GM18505 (cell line): ENCODE measurements at regions not wholly inside any gene's neighbourhood (a gene's known extent, or its start where the extent isn't known, plus 50 kb on each side); places are given as distances from the start of the nearest gene placed in this dataset.

ENCODE experiments used
- ATAC-seq: cut with Tn5 transposase; IDR thresholded peaks from one replicate; pipeline ENCODE4 v1.9.1; 2021; ENCODE audit not compliant: unreplicated experiment
- POLR2A ChIP-seq: IDR thresholded peaks from 4 replicates; pipeline ENCODE4 v1.6.1; 2011; ENCODE audit warnings: borderline replicate concordance; ENCODE audit not compliant: insufficient read depth, insufficient read length; ENCODE audit errors: extremely low read depth

DNA sequence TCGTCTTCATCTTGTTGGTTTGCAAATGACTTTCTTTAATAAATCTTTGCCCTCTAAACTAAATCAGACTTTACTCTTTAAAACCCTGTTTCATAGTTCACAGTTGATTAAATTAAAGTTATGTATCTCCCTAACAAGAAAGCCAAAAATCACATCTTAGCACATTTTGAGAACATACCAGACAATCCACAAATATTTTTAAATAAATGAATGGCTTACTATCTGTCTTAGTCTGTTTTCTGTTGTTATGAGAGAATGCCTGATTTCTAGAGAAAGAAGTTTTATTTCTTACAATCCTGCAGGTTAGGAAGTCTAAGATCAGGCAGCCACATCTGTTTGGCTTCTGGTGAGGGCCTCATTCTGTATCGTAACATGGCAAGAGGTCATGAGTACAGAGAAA is 1090.2 kb upstream of the PIK3C3 start:
- no peak for ATAC-seq
- no peak for TF ChIP-seq POLR2A

DNA sequence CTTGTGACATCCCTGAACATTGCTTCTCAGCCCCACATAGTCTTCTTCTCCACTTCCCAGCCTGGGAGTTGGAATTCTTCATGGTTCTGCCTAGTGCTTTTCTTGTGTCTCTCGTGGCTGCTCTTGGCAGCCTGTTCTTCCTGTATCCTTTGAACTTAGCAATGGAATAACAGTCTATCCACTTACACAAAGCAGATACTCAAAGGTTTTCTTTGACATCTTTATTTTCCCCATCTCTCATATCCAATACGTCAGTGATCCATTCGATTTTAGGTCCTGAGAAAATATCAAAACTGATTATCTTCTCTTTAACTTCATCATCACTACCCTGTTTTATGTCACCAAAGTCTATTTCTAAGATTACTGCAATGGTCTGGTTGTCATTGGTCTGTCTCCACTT is 1091.2 kb upstream of the PIK3C3 start:
- no peak for TF ChIP-seq POLR2A
- ATAC-seq = no peak

DNA sequence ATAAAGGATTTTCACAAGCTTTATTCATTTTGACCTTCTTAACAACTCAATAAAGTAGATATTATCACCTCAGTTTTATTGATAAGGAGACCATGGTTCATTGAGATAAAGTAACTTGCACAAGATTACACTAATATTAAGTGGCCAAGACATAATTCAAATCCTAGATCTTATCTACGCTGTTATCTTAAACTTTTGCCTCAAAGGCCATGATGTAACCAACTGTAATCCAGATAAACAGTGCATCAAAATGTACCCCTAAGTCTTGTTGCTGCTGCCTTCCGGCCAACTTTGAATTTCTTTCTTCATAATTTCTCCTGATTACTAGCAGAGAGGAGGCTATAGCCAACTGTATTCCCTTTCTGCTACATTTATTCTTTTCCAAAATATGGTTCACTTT is 1094.8 kb upstream of the PIK3C3 start:
- ATAC-seq = no peak
- TF ChIP-seq POLR2A = no peak

DNA sequence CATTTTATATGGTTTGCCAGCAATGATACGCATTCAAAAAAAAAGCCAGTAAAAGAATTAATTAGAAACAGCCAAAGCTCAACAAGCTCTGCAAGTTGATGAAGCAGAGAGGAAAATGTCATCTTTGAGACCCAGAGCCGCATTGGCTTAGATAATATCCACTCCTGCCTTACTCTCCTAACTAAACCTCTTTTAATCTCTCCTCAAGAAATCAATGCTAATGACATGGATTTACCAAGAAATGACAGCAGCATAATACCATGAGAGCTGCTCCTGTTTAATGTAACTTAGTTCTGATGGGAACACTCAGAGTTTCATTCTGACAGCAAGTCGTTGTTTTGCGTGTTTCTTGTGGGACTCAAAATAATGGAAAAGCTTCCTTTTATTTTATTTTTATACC is 1099.4 kb upstream of the PIK3C3 start:
- no peak for TF ChIP-seq POLR2A
- ATAC-seq = no peak

DNA sequence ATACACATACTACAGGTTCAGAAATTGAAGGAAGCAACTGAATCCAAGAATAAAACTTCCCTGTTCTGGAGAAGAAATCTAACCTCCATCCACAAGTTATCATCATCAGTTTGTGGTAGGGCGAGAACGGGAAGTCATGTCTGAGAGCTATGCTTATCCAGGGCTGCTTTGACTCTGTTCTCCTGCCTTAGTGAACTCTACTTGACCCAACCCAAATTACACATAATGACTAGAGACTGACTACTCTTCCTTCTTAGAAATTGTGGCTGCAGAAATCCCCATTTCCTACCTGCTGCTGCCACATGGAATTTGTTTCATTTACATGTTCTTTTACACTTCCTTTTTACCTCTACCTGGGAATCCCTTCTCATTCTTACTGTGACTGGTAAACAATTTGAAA is 1102.6 kb upstream of the PIK3C3 start:
- ATAC-seq = no peak
- no peak for TF ChIP-seq POLR2A

DNA sequence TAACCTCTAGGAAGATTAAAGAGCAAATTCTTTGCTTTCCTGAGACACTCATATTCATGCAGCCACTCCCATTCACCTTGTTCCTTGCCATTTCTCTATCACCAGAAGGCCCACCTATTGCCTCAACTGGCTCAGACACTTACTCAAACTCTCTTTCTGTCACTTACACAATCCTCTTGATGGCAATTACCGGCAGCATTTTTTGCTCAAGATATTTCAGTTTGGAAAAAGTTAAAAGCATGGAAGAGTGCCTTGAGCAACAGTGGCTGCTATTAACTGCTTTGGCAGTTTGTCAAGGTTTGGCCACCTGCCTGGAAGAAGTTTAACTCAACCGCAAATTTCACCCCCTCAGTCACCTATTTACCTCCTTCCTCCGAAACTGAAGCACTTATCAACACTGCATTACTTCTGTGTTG is 1104.0 kb upstream of the PIK3C3 start:
- no peak for ATAC-seq
- no peak for TF ChIP-seq POLR2A

DNA sequence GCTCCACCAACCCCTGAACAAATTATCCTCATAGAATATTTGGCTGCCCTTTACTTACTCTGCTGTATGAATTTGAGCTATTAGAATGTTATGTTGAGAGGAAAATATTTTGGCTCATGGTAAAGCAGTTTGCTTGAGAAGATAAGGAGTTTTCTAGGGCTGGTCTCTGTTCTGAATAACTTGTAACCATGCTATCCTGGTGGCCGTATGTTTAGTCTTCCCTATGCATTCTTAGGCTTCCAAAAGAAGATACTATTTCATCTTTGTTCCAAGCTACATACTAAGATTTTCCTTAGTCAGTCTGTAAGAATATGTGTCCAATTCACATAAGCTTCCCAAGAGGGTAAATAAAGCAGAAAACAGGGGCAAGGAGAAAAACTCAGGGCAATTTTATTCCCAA is 1105.1 kb upstream of the PIK3C3 start:
- no peak for ATAC-seq
- no peak for TF ChIP-seq POLR2A

DNA sequence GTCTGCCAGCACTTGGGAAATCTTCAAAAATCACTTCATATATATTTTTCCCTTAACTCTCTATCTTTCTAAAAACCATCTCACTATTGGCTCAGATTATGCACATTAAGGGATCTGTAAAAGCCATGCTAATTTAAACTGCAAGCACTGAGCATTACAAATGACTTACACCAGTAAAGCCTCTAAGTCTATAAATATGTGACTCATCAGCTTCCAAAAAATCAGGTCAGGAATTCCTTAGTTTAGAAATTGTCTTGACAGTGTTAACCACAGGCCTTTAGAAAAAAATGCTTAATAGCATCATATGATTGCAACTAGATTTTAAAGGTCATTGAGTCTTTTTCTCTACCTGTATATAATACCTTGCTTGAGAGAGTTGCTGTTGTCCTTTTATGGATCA is 1113.6 kb upstream of the PIK3C3 start:
- no peak for TF ChIP-seq POLR2A
- ATAC-seq = no peak

DNA sequence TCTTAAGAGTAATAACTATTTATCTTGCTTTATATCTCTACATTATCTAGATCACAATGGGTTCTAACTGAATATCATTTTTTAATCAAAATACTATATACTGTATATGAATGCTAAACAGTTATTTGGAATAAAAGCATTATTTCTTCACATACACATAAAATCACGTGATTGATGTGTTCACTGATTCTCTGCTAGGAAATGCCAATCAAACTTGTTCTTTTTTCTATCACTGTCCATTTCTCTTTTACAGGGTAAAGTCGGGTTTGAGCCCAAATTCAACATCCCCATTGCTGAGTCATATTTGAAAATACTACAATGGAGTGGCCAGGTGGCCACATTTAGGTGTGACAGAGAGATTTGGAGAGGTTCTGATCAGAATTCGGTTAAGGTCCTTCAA is 1114.0 kb upstream of the PIK3C3 start:
- ATAC-seq = no peak
- TF ChIP-seq POLR2A = no peak

DNA sequence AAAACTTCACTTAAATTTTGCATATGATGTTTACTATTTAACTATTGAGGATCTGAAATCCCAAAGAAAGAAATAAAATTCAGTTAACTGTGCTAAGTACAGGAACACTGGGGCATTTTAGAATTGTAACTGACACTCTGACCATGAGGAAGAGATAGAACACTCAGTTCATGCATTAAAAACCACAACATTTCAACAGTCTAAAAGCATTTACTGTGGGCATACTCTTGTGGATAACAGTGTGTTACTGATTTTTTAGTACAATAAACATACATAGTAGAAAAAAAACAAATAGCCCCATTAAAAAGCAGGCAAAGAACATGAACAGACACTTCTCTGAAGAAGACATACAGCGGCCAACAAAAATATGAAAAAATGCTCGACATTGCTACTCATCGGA is 1122.7 kb upstream of the PIK3C3 start:
- no peak for ATAC-seq
- TF ChIP-seq POLR2A = no peak

DNA sequence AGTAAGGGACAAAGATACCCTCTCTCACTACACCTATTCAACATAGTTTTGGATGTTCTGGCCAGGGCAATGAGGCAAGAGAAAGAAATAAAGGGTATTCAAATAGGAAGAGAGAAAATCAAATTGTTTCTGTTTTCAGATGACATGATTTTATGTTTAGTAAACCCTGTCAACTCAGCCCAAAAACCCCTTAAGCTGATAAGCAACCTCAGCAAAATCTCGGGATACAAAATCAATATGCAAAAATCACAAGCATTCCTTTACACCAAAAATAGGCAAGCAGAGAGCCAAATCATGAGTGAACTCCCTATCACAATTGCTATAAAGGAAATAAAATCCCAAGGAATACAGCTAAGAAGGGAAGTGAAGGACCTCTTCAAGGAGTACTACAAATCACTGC is 1130.7 kb upstream of the PIK3C3 start:
- TF ChIP-seq POLR2A = no peak
- ATAC-seq = no peak

DNA sequence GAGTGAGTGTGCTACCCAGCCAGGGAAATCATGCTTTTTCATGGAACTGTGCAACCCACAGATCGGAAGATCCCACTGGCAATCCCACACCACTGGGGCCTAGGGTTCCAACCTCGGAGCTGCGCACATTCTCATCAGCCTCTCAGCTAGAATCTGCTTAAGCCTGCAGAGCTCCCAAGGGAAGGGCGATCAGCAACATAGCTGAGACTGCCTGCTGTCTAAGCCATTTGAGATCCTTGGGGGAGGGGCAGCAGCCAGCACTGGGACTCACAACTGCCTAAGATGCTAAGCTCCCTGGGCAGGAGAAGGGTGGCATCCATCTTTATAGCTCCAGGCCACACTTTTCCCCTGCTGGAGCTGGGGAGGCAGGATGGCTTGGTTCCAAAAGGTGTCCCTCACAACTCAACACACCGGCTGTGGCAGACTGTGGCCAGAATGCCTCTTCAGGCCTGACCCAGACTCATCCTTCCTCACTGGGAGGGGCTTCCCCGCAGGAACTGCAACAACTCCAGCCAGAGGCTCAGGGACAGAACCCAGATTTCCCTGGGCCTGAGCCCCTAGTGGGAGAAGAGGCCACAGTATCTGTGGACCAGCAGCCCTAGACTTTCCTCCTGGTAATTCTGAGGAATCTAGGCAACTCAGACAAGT is 1133.3 kb upstream of the PIK3C3 start:
- ATAC-seq = no peak
- no peak for TF ChIP-seq POLR2A

DNA sequence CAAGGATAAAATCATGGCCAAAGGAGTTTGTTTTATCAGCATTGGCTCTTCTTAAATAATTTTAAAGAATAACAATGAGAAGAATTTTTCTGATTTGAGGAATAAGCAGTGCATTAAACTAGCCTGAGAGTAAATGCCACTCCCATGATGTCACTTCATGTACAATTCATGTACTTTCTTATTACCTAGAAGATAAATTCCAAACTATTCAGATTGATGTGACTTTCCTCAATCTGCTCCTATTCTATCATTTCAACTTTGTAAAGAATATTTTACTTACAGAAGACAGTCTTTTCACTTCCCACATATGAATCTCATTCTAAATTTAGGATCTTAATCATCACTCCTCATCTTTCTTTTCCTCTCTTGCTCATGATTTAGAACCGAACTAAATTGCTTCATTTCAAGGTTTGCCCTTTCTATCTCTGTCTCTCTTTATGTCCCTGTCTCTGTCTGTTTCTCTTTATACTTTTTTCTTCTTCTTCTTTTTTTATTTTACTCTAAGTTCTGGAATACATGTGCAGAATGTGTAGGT is 1142.0 kb upstream of the PIK3C3 start:
- TF ChIP-seq POLR2A = no peak
- ATAC-seq = no peak

DNA sequence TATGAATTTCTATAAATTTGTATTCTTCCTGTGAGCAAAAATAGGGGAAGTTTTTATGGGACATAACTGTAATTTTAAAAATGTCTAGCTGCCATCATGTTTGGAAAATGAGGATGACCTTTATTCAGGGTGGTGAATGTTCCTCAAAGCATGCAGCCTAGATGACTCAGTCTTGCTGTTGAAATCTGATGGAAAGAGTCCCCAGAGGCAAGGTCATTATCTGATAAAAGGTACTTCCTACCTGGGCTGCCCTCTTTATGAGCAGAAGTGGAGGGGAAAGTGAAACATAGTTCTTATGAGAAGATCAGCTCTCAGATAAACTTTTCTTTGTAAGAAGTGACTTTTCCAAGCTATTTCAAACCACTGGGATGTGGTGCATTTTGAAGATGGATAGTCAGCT is 1144.7 kb upstream of the PIK3C3 start:
- ATAC-seq = no peak

DNA sequence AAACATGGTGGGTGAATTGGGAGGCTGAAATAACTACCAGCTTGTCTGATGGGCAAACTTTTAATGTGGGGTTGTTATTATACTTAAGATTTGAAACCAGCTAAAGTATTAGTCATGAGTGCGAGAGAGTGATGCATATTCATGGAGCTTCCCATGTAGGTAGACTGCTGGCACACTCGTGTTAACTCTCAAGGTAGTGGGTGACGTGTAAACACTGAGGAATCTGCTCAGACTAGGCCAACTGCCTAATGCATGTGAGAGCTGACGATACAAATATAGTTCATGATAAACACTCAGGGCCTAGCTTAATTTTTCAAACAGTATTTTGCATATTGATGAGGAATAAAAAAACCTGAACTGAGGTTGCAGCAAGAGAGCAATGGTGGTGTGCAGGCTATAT is 1165.7 kb upstream of the PIK3C3 start:
- no peak for ATAC-seq

More for the DNA sequence above, 1144.7 kb upstream of the PIK3C3 start:
- TF ChIP-seq POLR2A = no peak

DNA sequence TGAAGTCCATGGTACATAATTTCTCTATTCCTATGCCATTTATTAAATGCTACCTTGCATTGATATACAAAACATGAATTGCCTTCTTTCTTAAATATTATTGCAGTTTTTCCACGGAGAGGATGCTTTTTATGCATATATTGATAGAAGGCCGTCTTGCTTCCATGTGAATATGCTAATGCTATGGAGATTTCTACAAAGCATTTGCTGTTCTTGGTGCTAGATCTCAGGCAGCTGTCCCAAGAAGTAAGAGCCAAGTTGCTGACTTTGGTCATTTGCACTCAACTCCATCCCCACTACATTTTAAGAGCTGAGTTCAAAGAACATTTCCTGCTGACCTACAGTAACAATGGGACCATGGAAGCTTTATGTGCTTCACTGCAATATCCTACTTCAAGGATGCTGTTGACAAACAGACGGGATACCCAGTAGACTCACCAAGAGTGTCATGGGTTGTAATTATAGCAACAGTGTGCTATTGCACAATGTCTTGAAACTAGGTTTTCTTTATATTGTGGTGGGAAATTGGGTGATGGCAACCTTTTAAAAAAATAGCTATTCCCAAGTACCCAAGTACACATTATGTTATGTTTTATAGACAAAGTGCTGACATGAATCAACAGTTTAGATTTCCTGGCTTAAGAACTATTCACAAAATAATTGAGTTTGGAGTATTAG is 1172.4 kb upstream of the PIK3C3 start:
- no peak for TF ChIP-seq POLR2A

More for the DNA sequence above, 1165.7 kb upstream of the PIK3C3 start:
- TF ChIP-seq POLR2A = no peak

More for the DNA sequence above, 1172.4 kb upstream of the PIK3C3 start:
- no peak for ATAC-seq
